Fibroblast of upper back skin (primary cell): ENCODE measurements at regions not wholly inside any gene's neighbourhood (a gene's known extent, or its start where the extent isn't known, plus 50 kb on each side); places are given as distances from the start of the nearest gene placed in this dataset.
"Not testable (repeated sequence)": the region's sequence is repeated elsewhere in the genome, so short reads cannot be mapped to it uniquely, and the experiment has no call there.

Experiments
- DNase-seq: peaks from one replicate; pipeline ENCODE4 v3.0.0-alpha.2; 2013

DNA sequence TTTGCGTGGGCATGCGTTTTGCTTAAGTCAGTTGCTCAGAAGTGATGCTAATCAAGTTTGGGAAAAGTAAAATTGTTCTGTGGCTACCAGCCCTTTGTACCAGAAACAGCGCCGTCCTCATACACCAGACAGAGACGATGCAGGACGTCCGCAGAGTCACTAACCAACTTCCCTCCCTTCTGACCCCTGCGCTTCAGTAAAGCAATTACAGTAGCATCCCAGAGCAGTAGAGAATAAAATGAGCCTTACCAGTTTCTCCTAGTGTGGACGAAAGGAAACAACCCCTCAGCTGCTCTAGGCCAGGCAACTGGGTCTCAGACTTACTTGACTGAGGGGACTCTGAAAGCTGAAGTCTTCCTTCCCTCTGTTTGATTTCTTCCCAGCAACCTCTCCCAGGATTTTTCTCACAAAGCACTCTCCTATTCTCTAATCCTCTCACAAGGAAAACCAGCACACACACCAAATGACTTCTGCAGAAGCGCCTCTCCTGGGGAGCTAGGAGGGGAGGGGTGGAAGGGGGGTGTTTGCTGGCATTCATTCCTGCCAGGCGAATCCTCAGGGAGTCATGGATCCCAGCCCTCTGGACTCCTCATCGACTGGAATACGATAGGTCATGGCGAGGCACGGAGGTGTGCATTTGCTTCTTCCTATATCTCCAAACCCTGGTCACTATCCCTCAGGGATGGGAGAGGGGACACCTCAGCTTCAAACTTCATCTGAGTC lies 56.0 kb upstream of the MID1 start:
- no peak for DNase-seq

DNA sequence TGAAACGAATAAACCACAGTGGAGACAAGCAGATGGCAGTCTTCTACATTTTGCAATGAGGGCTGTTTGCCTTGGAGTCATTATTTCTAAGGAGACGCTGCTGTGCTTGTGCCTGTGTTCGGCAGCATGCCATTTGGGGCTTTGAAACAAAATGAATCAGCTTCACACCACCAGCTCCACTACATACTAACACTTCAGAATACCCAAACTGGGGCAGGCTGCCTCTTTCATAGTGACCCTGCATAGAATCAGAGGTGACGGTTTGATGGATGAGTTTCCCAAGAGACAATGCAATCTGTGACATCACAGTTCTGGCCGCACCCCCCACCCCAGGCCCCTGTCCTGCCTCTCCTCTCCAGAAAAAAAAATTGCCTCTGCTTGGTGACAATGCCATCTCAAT lies 57.1 kb upstream of the MID1 start:
- peak; percentile 32 for DNase-seq

DNA sequence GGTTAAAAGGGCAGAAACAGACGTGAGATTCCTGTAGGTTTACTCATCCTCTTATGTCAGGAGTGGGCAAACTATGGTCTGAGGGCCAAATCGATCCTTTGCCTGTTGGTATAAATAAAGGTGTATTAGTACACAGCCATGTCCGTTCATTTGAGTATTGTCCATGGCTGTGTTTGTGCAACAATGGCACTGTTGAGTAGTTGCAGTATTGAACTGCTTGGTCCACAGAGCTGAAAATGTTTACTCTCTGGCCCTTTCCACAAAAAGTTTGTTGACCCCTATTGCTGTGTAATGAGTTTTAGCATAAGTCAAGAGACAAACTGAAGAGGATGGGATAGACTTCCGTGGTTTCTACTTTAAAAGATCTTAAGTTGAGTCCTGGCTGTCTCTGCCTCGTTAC lies 59.0 kb upstream of the MID1 start:
- DNase-seq = no peak

DNA sequence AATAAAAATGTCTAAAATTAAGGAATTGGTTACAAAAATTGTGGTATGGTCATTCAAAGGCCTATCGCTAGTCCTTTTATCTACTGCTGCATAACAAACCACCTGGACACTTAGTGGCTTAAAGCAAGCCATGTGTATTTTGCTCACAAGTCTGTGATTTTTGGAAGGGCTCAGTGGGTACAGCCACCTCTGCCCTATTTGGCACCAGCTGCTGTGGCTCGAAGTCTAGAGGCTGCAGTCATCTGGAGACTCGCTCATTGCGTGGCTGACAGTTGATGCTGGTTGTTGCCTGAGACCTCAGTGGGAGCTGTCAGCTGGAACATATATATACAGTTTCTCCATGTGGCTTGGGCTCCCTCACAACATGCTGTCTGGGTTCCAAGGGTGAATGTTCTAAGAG lies 60.8 kb upstream of the MID1 start:
- DNase-seq = no peak

DNA sequence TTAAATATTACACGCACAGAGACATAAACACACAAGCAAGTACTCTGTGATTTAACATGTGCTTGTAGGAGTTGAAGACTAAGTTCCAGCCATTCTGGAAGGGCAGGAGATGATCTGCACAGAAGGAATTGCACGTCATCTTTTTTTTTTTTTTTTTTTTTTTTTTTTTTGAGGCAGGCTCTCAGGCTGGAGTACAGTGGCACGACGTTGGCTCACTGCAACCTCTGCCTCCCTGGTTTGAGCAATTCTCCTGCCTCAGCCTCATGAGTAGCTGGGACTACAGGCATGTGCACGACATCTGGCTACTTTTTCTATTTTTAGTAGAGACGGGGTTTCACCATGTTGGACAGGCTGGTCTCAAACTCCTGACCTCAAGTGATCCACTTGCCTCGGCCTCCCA lies 63.2 kb upstream of the MID1 start:
- not testable (repeated sequence) for DNase-seq

DNA sequence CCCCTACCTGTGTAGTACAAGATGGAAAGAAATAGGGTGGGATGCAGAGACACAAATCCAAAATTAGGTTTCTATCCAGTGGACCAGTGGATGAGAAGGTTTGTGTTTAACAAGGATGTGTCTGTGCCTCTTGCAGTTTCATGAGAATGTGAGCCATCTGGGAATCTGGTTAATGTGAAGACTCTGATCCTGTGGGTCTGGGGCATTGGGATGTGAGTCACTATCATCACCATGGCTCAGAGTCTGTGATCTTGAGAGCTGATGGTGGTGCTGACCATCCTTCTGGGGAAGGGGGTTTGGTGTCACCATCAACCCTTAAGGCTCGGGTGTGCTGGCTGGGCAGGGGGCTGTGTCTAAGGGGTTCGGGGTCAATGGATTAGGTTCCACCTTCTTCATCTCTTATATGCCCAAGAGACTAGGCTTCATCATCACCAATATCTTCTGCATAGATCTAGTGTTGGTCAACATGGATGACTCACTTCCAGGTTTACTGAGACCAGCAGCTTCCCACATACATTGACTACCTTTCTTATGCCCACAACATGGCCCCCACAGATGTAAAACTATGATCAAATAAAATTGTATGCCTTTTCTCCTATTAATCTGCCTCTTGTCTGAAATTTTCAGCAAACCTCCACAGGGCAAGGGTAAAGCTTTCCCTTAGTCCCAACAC lies 65.7 kb upstream of the MID1 start:
- peak; percentile 24 for DNase-seq

DNA sequence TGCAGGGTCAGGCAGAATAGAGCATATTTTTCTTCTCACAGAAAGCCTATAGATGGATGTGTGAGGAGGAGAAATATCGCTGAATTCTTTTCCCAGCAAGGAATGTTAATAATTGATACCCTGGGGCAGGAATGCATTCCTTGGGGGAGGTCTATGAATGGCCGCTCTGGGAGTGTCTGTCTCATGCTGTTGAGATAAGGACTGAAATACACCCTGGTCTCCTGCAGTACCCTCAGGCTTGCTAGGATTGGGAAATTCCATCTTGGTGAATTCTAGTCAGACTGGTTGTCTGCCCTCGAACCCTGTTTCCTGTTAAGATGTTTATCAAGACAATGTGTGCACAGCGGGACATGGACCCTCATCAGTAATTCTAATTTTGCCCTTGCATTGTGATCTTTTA lies 71.4 kb upstream of the MID1 start:
- not testable (repeated sequence) for DNase-seq

DNA sequence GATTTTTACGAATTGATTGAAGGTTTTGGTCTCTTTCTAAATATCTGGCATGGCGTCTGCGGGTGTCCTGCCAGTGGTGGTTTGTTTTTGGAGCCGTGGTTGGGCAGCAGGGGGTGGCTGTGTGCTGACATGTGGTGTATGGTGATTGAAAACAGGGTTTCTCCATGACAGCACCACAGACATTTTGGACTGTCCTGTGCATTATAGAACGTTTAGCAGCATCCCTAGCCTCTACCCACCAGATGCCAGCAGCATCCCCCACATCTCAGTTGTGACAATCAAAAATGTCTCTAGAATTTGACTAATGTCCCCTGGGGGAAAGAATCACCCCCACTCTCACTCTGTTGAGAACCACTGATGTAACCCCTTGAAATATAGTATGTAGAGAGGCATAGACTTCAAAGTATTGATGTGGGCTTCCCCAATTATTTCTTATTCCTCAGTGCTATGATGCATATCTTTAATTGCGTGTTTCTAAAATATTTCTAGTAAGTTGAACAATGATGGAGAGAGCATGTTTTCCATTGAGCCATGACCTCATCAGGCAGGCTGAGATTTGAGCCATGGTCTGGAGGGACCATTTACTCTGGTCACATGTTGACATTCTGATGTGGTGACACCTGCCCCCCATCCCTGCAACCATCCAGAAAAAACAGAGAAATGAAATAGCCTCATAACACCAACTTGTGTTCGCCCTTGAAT lies 77.4 kb upstream of the MID1 start:
- DNase-seq = peak; percentile 58

DNA sequence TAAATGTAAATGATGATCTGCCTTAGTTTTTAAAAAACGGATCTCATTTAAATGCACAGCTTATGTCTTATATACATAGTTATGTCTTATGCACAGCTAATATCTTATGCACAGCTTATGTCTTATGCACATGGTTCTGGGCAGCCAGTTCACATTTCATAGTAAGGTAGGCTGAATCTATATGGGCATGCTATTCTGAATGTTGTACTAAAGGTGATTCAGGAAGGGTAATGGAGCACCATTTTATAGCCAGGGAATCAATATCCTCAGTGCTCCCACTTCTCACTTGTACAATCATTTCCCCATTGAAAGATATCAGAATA lies 77.9 kb upstream of the MID1 start:
- no peak for DNase-seq

DNA sequence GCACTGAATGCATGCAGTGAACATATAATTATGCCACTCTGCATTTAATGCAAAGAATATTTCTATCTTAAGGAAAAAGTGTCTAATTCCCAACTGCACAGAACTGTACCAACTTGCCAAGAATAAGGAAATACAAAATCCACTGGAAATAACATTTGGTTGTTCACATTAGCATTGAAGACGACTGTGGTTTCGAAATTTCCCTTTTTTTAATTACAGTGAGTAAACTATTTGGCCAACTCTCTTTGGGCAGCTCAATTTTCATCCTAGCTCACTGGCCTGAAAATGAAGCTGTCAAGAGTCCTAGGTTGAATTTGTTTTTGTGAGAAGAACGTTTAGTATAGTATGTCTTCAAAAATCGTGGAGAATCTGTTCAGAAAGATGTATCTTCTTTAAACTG lies 81.6 kb upstream of the MID1 start:
- DNase-seq = no peak

DNA sequence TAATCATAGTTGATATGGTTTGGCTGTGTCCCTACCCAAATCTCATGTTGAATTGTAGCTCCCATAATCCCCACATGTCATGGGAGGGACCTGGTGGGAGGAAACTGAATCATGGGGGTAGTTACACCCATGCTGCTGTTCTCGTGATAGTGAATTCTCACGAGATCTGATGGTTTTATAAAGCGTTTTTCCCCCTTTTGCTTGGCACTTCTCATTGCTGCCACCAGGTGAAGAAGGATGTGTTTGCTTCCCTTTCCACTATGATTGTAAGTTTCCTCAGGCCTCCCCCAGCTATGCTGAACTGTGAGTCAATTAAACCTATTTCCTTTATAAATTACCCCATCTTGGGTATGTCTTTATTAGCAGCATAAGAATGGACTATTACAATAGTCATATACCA lies 86.0 kb upstream of the MID1 start:
- DNase-seq = not testable (repeated sequence)

DNA sequence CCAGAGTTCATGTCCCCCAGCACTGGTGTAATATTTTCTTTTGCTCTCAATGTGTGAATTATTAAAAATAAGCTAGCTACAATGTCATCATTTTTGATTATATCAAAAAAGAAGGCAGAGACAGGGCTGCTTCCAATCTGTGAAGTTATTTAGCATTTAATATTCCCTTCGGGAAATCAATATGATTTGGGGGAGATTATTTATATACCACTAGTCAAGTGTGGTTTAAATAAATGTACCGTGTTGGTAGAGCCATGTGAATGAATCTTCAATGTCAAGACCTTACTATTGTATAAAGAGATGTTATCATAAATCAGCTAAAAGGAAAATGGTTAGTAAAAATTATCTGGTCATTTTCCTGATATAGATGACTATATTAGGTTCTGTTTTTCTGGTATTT lies 87.4 kb upstream of the MID1 start:
- DNase-seq = no peak

DNA sequence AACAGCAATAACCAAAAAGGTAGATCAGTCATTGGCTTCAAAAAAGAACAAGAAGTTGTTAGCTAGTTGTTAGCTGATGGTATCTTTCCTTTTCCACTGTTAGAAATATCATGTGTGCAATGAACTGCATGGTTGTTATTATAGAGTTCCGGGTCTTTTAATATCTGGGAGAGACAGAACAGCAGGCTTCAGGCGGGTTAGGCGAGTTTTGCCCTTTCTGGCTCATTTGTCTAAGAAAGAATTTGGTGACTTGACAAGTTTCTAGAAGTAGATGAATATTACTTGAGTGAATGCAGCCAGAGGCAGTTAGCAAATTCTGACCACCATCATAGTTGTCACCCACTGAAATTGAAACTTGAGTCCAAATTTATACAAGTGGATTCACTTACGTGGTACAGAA lies 88.9 kb upstream of the MID1 start:
- no peak for DNase-seq

DNA sequence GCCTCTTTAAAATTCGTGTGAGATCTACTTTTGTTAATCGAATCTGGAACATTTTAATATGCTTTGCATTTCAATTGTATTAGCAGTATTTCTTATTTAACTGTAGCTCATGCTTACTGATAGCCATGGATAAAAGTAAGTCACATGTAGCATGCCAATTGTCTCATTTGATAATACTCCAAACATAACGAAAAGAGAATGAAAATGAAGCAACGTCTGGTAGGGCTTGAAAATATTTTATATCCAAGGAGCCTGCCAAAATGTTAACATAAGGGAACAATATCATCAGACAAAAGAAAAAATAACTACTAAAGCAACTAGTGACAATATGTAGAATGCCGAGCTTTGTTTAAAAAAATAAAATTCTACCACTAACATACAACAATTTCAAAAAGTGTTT lies 94.1 kb upstream of the MID1 start:
- DNase-seq = no peak

DNA sequence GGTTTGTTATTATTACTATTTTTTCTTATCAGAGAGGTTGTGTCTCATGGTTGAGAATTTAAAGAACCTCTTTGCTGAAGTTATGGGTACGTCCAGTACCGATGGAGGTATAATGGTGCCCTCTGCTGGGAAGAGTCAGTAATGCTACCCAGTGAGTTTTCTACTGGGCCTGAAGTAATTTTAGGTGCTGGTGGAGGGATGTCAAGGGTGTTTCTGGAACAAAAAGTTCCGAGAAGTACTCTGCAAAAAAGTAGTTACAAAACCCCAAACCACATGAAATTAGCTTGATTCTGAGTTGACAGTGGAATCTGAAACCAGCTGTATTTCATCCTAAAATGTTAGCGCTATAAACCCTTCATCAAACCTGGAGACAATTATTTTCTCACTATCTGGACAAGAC lies 102.5 kb upstream of the MID1 start:
- DNase-seq = peak; percentile 72

DNA sequence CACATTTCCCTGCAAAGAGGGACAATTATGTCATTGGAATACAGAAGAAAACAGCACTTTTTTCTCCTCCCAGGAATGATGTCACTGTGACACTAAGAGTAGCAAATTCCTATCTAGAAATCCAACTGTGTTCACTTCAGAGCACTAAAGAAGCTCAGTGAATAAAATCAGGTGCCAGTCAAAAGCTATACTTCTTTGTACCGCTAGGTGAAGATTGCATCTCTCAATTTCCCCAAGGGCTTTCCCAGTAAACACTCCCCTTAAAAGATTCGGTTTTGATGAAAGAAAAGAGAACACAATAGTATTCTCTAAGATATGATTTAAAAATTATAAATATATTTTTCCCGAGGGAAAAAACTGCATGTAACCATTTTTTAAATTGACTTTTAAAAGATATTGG lies 104.7 kb upstream of the MID1 start:
- DNase-seq = no peak

DNA sequence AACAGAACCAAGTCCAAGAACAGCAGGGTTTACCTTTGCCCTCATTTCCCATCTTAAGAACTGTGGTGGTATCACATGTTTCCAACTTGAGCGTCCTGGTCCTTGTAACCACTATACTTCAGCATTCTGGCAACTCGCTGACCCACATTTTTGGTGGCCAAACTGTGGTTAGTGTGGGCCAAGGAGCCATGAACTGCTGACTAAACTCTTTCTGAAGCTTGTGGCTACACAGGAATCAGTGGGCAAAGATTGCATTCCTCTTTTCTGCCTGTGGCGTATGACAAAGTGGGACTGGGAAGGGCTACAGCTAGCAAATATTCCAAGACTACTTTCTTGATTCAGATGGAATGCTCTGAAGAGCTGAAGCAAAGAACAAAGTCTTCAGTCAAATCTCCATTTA lies 106.3 kb upstream of the MID1 start:
- DNase-seq = peak; percentile 84

DNA sequence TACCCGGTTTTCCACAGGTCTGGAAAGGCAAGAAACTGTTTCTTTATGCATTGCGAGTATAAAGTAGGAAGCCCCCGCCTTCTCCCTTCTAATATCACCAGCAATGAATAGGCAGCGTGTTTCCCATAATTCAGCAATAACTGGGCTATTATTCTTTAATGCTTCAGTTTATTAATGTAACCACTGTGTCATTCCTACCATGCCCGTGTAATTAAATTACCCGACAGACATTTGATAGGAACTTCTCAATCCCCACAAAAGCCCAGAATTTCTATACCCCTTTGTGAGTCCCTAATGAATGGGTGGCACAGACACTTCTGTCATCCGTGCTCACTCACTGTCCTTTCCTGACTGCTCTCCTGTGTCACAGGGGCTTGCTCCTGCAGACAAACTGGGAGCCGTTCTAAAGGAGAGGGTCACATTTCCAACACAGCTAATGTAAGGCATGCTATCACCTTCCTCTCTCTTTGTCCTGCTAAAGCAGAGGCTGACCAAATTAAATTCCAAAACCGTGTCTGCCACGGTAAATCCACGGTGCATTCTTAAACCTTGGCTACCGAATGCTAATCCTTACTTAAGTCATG lies 108.5 kb upstream of the MID1 start:
- no peak for DNase-seq

DNA sequence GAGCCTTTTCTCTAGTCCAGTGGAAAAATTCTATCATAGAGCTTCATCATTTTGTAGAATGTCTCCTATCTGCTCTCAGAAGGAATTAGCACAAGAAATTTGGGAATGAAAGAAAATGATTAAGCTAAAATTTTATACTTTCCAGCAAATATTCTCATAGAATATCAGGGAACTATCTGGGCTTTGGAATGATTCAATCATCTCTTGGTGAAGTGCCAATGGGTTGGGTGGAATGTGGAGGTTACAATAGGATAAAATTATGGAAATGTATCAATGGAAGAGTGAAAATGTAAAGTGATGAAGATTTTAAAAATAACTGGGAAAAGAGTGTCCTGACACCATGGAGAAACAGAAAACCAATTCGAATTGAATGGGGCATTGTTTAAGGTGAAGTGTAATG lies 119.0 kb upstream of the MID1 start:
- DNase-seq = peak; percentile 54

DNA sequence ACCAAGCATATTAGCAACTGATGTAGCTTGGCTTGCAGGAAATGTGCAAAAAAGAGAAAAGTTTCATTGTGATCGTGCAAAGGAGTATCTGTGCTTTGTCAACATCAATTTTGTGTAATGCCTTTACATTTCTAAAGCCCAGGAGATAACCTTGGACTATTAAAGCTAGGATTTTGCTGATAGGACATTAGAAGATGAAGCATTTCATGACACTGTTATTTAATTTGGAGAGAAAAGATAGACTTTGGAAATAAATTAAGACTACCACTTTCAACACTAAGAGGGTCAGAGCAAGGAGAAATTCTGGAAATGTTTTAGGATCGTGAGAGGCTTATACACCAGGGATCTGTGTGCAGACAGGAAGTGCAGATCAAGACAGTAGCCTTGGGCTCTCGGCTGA lies 120.6 kb upstream of the MID1 start:
- DNase-seq = peak; percentile 40

DNA sequence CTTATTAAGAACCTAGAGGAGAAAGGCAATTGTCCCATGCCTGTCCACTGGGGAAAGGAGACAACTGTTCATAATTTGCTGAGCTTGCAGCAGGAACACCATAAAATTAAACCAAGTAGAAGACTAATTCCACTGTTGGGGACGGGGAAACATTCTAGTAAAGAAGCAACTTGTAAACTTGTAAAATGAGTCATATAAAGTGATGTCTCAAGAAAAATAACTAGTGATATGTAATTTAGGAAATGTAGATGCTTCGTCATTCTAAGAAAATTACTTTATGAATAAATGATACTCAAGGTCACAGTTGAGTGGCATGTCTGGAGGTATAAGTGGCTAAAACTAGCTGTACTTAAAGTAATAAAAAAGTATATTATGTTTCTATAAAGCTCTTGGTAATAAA lies 121.2 kb upstream of the MID1 start:
- no peak for DNase-seq

DNA sequence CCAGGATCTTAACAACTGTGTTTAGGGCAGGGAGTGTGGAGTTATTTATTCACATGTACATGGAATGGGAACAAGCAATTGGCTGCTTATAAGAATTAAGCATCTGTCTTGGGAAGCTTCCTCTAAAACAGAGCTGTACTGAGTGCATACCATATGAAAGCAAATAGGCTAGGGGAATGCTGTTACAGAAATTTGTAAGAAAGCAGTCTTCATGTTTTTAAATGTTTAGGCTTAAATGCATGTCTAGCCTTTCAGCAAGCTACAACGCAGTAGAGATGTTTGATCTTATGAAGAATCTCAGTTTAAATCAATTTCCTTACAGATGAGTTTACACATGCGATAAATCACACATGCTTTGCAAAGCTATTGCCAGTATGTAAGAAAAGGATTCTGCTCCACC lies 123.1 kb upstream of the MID1 start:
- DNase-seq = no peak

DNA sequence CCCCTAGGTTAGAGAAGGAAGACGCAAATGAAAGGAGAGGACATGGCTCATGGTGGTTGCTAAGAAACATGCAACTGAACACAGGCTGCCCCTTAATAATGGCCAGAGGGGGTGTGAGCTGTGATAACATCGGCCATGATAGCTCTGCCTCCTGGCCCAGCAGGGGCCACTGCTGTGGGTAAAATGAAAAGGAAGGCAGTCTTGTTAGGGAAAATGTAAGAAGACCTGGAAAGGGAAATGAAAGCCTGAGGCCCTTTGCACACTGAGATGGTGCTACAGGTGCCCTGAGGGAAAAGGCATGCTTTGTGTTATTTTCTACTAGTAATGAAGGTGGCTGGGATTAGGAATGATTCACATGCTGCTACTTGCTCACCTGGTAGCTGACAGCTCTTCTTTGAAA lies 123.6 kb upstream of the MID1 start:
- DNase-seq = no peak

DNA sequence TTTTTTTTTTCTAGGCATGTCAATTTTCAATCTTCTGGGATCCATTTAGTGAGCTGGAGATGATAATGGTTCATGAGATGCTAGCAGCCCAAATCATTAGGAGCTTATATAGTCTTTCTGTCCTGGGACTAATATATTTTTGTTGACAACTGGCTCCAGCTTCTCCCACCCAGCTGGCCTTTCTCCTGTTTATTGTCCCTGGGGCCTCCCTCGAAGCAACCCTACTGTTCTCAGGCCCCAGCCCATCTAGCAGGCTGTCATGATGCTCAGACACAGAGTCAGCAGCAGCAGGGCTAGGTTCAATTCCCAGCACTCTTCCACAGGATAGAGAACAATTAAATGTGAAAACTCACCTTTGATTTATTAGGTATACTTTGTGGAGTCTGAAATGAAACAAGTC lies 127.6 kb upstream of the MID1 start:
- no peak for DNase-seq
